Sigmoid colon (tissue), 6 donors: ENCODE measurements at regions not wholly inside any gene's neighbourhood (a gene's known extent, or its start where the extent isn't known, plus 50 kb on each side); places are given as distances from the start of the nearest gene placed in this dataset.

ENCODE experiments used
- DNase-seq: peaks from one replicate; pipeline ENCODE4 v3.0.0-alpha.2; 2019
- H3K27ac ChIP-seq, 4 donors: fragments of 200-600 bp; sonication (generic); one replicate each; pipeline ENCODE4 v1.5.1; 2016 to 2019; ENCODE audit warnings: mild to moderate bottlenecking in 1 of 4
- H3K27me3 ChIP-seq, 3 donors: fragments of 200-600 bp; sonication (generic); one replicate each; pipeline ENCODE4 v1.5.1; 2019; ENCODE audit warnings: mild to moderate bottlenecking in 1 of 3
- H3K36me3 ChIP-seq, 4 donors: fragments of 200-600 bp; sonication (generic); one replicate each; pipeline ENCODE4 v1.5.1; 2016 to 2019
- H3K4me1 ChIP-seq, 4 donors: fragments of 200-600 bp; sonication (generic); one replicate each; pipeline ENCODE4 v1.5.1; 2017 to 2019
- H3K4me3 ChIP-seq, 4 donors: fragments of 200-600 bp; sonication (generic); one replicate each; pipeline ENCODE4 v1.5.1; 2017 to 2019; ENCODE audit warnings: mild to moderate bottlenecking in 2 of 4, moderate library complexity in 1 of 4
- H3K9me3 ChIP-seq, 4 donors: fragments of 200-600 bp in 3 of 4; sonication (generic) in 3 of 4; one replicate each; pipeline versions ENCODE4 v1.5.1 to v1.6.1; 2013 to 2019
- CTCF ChIP-seq, 4 experiments: fragments of 450-650 bp in 3 of 4; fragments of 200-600 bp in 1 of 4; IDR thresholded peaks; one replicate each; pipeline ENCODE4 v1.5.1; 2016 to 2019; ENCODE audit warnings: antibody characterized with exemption in 4 of 4, mild to moderate bottlenecking in 3 of 4, moderate library complexity in 2 of 4
- EP300 ChIP-seq, 4 donors: sonication (generic); formaldehyde crosslinking; IDR thresholded peaks; one replicate each; pipeline ENCODE4 v1.6.1; 2017; ENCODE audit warnings: antibody characterized with exemption in 4 of 4
- POLR2A ChIP-seq, 2 donors: fragments of 450-650 bp; IDR thresholded peaks; one replicate each; pipeline ENCODE4 v1.6.1; 2016; ENCODE audit warnings: antibody characterized with exemption in 2 of 2, mild to moderate bottlenecking in 2 of 2, moderate library complexity in 2 of 2
- POLR2AphosphoS5 ChIP-seq, 4 donors: sonication (generic); formaldehyde crosslinking; IDR thresholded peaks; one replicate each; pipeline ENCODE4 v1.6.1; 2017; ENCODE audit warnings: antibody characterized with exemption in 4 of 4
- WGBS, 2 donors: extraction: QIAGEN DNeasy Blood & Tissue Kit; methylation state at CpG; one replicate each; pipeline ENCODE4 v1.1.7; 2013; 5-methylcytosine and 5-hydroxymethylcytosine counted together
- intact Hi-C: fragments of 100-400 bp; cut with DNase I; formaldehyde crosslinking; loops from one replicate; pipeline ENCODE4 v1.15.1; 2023
- donor health status: healthy with polysubstance abuse.
- donor health status: healthy.

GRCh38 chr10:118522791-118523498 lies 72.5 kb downstream of the PRLHR start:
- intact Hi-C loops: no loop called here
- Histone ChIP-seq H3K27me3 (no peaks in the 10 kb centered on the region), H3K9me3 (peaks cover 0 to 3% (median 0%) of the 10 kb centered on the region in 4 donors), H3K4me1 (no peaks in the 10 kb centered on the region), H3K4me3 (no peak overlapping the region), H3K36me3 (no peaks in the 10 kb centered on the region), H3K27ac (no peak overlapping the region)
- 43 to 47% methylated on average over 2 of the region's 2 CpGs for WGBS, 2 donors
- no peak for DNase-seq
- TF ChIP-seq POLR2A (IDR thresholded peaks at IDR 0.05) (no peak), CTCF (IDR thresholded peaks at IDR 0.05) (no peak), POLR2AphosphoS5 (IDR thresholded peaks at IDR 0.05) (no peak), EP300 (IDR thresholded peaks at IDR 0.05) (no peak)

- 80 to 81% methylated on average over 5 of the region's 5 CpGs for WGBS, 2 donors
- intact Hi-C loops: no loop called here
Measured at GRCh38 chr10:118521415-118522117, 73.9 kb downstream of the PRLHR start.

GRCh38 chr10:118520116-118520742 lies 75.2 kb downstream of the PRLHR start:
- H3K4me1 ChIP-seq: no peaks in the 10 kb centered on the region
- 75 to 83% methylated on average over 6 of the region's 6 CpGs for WGBS, 2 donors
- TF ChIP-seq CTCF (IDR thresholded peaks at IDR 0.05): no peak
- TF ChIP-seq POLR2AphosphoS5 (IDR thresholded peaks at IDR 0.05): no peak
- TF ChIP-seq POLR2A (IDR thresholded peaks at IDR 0.05): no peak
- no peak for TF ChIP-seq EP300 (IDR thresholded peaks at IDR 0.05)

More at GRCh38 chr10:118521415-118522117, 73.9 kb downstream of the PRLHR start:
- Histone ChIP-seq H3K27ac (no peak overlapping the region), H3K9me3 (peaks cover 0 to 4% (median 0%) of the 10 kb centered on the region in 4 donors), H3K4me1 (no peaks in the 10 kb centered on the region), H3K4me3 (no peak overlapping the region), H3K36me3 (no peaks in the 10 kb centered on the region), H3K27me3 (no peaks in the 10 kb centered on the region)
- DNase-seq: no peak
- TF ChIP-seq POLR2A (IDR thresholded peaks at IDR 0.05) (no peak), EP300 (IDR thresholded peaks at IDR 0.05) (no peak)

GRCh38 chr10:118518095-118518494 lies 77.4 kb downstream of the PRLHR start:
- TF ChIP-seq EP300 (IDR thresholded peaks at IDR 0.05) (no peak), POLR2A (IDR thresholded peaks at IDR 0.05) (no peak), CTCF (IDR thresholded peaks at IDR 0.05) (no peak), POLR2AphosphoS5 (IDR thresholded peaks at IDR 0.05) (no peak)
- H3K9me3 ChIP-seq: peaks cover 0 to 4% (median 0%) of the 10 kb centered on the region in 4 donors
- H3K4me1 ChIP-seq: no peaks in the 10 kb centered on the region
- DNase-seq: no peak
- H3K4me3 ChIP-seq: no peak overlapping the region
- H3K27me3 ChIP-seq: no peaks in the 10 kb centered on the region
- H3K36me3 ChIP-seq: no peaks in the 10 kb centered on the region
- intact Hi-C loops: no loop called here
- no peak overlapping the region for H3K27ac ChIP-seq

More at GRCh38 chr10:118520116-118520742, 75.2 kb downstream of the PRLHR start:
- intact Hi-C loops: no loop called here
- no peak overlapping the region for H3K27ac ChIP-seq
- H3K9me3 ChIP-seq: peaks cover 0 to 4% (median 0%) of the 10 kb centered on the region in 4 donors
- no peak overlapping the region for H3K4me3 ChIP-seq
- DNase-seq: no peak
- no peaks in the 10 kb centered on the region for H3K27me3 ChIP-seq
- H3K36me3 ChIP-seq: no peaks in the 10 kb centered on the region

- intact Hi-C loops: no loop called here
- TF ChIP-seq CTCF (IDR thresholded peaks at IDR 0.05): no peak
- TF ChIP-seq POLR2A (IDR thresholded peaks at IDR 0.05): no peak
- TF ChIP-seq EP300 (IDR thresholded peaks at IDR 0.05): no peak
- TF ChIP-seq POLR2AphosphoS5 (IDR thresholded peaks at IDR 0.05): no peak
- no peak overlapping the region for H3K27ac ChIP-seq
- DNase-seq: no peak
- H3K4me3 ChIP-seq: no peak overlapping the region
- no peaks in the 10 kb centered on the region for H3K36me3 ChIP-seq
- H3K9me3 ChIP-seq: peaks cover 0 to 4% (median 0%) of the 10 kb centered on the region in 4 donors
- WGBS, 2 donors: 88 to 90% methylated on average over 4 of the region's 4 CpGs
- H3K4me1 ChIP-seq: no peaks in the 10 kb centered on the region
- H3K27me3 ChIP-seq: no peaks in the 10 kb centered on the region
Measured at GRCh38 chr10:118516716-118517115, 78.7 kb downstream of the PRLHR start.
